ENCODE measurements at regions not wholly inside any gene's neighbourhood (a gene's known extent, or its start where the extent isn't known, plus 50 kb on each side); places are given as distances from the start of the nearest gene placed in this dataset.

GRCh38 chr2:65944213-65944612 is 490.7 kb upstream of the MEIS1 start:
- TF ChIP-seq MAX (CRISPR knock-in tag; IDR thresholded peaks at IDR 0.05) (no peak), SP1 (CRISPR knock-in tag; conservative IDR thresholded peaks at IDR 0.05) (no peak), ZSCAN18 (CRISPR knock-in tag; IDR thresholded peaks at IDR 0.05) (no peak), CTCF (IDR thresholded peaks at IDR 0.05) (no peak)

Measured in WTC11 (cell line).